ENCODE measurements at regions not wholly inside any gene's neighbourhood (a gene's known extent, or its start where the extent isn't known, plus 50 kb on each side); places are given as distances from the start of the nearest gene placed in this dataset.
"Not testable (repeated sequence)": the region's sequence is repeated elsewhere in the genome, so short reads cannot be mapped to it uniquely, and the experiment has no call there.

DNA sequence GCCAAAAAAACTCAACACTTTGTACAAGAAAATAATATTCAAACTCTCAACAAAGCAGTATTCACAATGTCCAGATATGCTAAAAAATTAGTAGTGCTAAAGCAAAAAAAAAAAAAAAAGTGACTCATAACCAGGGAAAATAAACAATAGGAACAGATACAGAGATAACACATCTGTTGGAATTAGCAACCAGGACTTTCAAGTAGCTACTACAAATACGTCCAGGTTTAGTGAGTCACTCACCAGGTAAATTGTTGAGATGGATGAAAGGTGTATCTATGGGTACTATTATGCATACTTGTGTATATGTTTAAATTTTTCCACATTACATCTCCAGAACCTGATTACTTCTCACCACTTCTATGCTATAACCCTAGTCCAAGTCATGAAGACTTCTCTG is 144.8 kb upstream of the SLC35F3 start:
- no peak overlapping the region for H3K27ac Mint-ChIP-seq

DNA sequence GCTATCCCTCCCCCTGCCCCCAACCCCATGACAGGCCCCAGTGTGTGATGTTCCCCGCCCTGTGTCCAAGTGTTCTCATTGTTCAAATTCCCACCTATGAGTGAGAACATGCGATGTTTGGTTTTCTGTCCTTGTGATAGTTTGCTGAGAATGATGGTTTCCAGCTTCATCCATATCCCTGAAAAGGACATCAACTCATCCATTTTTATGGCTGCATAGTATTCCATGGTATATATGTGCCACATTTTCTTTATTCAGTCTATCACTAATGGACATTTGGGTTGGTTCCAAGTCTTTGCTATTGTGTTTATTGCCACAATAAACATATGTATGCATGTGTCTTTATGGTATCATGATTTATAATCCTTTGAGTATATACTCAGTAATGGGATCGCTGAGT is 140.2 kb upstream of the SLC35F3 start:
- not testable (repeated sequence) for H3K36me3 Mint-ChIP-seq (ENCODE audit: insufficient read depth); H3K27me3 Mint-ChIP-seq; H3K4me3 Mint-ChIP-seq (ENCODE audit: low read depth); DNase-seq (ENCODE audit: low spot score, unreplicated experiment); H3K4me1 Mint-ChIP-seq (ENCODE audit: low read depth); H3K27ac Mint-ChIP-seq
- peaks cover 11% of the 10 kb centered on the region for H3K9me3 Mint-ChIP-seq (ENCODE audit: low read depth)

More for the DNA sequence above, 144.8 kb upstream of the SLC35F3 start:
- Mint-ChIP-seq H3K9me3 (ENCODE audit: low read depth) (peaks cover 2% of the 10 kb centered on the region), H3K36me3 (ENCODE audit: insufficient read depth) (no peaks in the 10 kb centered on the region), H3K27me3 (no peaks in the 10 kb centered on the region), H3K4me3 (ENCODE audit: low read depth) (no peak overlapping the region), H3K4me1 (ENCODE audit: low read depth) (no peaks in the 10 kb centered on the region)
- DNase-seq (ENCODE audit: low spot score, unreplicated experiment) = no peak
- TF ChIP-seq, protein P1, sequence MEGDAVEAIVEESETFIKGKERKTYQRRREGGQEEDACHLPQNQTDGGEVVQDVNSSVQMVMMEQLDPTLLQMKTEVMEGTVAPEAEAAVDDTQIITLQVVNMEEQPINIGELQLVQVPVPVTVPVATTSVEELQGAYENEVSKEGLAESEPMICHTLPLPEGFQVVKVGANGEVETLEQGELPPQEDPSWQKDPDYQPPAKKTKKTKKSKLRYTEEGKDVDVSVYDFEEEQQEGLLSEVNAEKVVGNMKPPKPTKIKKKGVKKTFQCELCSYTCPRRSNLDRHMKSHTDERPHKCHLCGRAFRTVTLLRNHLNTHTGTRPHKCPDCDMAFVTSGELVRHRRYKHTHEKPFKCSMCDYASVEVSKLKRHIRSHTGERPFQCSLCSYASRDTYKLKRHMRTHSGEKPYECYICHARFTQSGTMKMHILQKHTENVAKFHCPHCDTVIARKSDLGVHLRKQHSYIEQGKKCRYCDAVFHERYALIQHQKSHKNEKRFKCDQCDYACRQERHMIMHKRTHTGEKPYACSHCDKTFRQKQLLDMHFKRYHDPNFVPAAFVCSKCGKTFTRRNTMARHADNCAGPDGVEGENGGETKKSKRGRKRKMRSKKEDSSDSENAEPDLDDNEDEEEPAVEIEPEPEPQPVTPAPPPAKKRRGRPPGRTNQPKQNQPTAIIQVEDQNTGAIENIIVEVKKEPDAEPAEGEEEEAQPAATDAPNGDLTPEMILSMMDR (IDR thresholded peaks at IDR 0.05; ENCODE audit: unreplicated experiment) = no peak

DNA sequence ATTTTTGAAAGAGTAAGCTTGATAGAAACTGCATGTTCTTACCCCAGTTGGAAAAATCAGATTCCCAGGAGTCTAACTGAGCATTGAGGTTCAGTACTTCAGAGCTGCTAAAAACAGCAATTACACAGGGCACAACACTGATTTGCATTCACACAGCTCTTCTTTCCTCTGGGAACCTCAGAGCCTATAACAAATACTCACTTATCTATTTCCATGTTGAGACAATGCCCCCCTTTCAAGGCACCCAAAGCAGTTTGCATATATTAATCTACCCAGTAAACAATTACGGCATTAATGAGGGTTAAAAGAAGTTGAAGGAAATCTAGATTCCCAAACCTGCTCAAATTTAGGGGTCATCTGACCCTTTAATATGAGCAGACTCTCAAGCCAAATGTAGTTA is 126.9 kb upstream of the SLC35F3 start:
- H3K27me3 Mint-ChIP-seq = no peaks in the 10 kb centered on the region
- H3K9me3 Mint-ChIP-seq (ENCODE audit: low read depth) = peaks cover 31% of the 10 kb centered on the region
- TF ChIP-seq, protein P1 (IDR thresholded peaks at IDR 0.05; ENCODE audit: unreplicated experiment) = no peak
- DNase-seq (ENCODE audit: low spot score, unreplicated experiment) = no peak
- H3K4me1 Mint-ChIP-seq (ENCODE audit: low read depth) = no peaks in the 10 kb centered on the region
- no peak overlapping the region for H3K4me3 Mint-ChIP-seq (ENCODE audit: low read depth)
- H3K27ac Mint-ChIP-seq = no peak overlapping the region
- H3K36me3 Mint-ChIP-seq (ENCODE audit: insufficient read depth) = peaks cover 2% of the 10 kb centered on the region

DNA sequence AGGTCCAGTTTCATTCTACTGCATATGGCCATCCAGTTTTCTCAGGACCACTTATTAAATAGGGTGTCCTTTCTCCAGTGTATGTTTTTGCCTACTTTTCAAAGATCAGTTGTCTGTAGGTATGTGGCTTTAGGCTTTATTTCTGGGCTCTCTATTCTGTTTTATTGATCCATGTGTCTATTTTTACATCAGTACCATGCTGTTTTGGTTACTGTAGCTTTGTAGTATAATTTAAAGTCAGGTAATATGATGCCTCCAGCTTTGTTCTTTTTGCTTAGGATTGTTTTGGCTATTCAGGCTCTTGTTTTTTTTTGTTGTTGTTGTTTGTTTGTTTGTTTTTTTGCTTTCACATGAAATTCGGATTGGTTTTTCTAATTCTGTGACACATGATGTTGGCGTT is 124.4 kb upstream of the SLC35F3 start:
- H3K9me3 Mint-ChIP-seq (ENCODE audit: low read depth) = peaks cover 20% of the 10 kb centered on the region
- no peak overlapping the region for H3K27ac Mint-ChIP-seq
- TF ChIP-seq, protein P1 (IDR thresholded peaks at IDR 0.05; ENCODE audit: unreplicated experiment) = no peak
- H3K27me3 Mint-ChIP-seq = no peaks in the 10 kb centered on the region
- H3K4me1 Mint-ChIP-seq (ENCODE audit: low read depth) = no peaks in the 10 kb centered on the region
- peaks cover 2% of the 10 kb centered on the region for H3K36me3 Mint-ChIP-seq (ENCODE audit: insufficient read depth)
- H3K4me3 Mint-ChIP-seq (ENCODE audit: low read depth) = no peak overlapping the region
- no peak for DNase-seq (ENCODE audit: low spot score, unreplicated experiment)

DNA sequence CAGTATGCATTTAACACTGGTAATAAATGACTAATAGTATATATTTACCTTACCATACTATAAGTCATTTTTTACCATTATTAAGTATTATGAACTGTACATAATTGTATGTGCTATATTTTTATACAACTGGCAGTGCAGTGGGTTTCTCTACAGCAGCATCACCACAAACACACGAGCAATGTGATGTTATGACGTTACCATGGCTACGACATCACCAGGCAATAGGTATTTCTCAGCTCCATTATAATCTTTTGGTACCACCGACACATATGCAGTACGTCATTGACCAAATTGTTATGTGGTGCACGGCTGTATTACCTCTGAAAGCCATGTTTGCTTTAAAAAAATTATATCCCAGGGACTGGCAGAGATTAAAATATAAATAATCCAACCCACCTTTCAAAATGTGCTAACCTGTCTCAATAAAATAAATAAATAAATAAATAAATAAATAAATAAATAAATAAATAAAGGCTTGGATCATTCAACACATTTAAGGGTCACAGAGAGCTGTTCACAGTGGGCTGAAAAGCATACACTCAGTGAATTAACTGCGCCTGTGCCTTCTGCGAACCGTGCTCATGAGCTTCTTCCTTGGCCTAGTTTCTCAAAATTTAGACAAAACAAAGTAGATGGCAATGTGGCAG is 121.4 kb upstream of the SLC35F3 start:
- TF ChIP-seq, protein P1 (IDR thresholded peaks at IDR 0.05; ENCODE audit: unreplicated experiment) = no peak
- Mint-ChIP-seq H3K36me3 (ENCODE audit: insufficient read depth) (peaks cover 2% of the 10 kb centered on the region), H3K4me1 (ENCODE audit: low read depth) (no peaks in the 10 kb centered on the region), H3K27me3 (no peaks in the 10 kb centered on the region), H3K4me3 (ENCODE audit: low read depth) (no peak overlapping the region), H3K27ac (no peak overlapping the region), H3K9me3 (ENCODE audit: low read depth) (peaks cover 17% of the 10 kb centered on the region)
- no peak for DNase-seq (ENCODE audit: low spot score, unreplicated experiment)

DNA sequence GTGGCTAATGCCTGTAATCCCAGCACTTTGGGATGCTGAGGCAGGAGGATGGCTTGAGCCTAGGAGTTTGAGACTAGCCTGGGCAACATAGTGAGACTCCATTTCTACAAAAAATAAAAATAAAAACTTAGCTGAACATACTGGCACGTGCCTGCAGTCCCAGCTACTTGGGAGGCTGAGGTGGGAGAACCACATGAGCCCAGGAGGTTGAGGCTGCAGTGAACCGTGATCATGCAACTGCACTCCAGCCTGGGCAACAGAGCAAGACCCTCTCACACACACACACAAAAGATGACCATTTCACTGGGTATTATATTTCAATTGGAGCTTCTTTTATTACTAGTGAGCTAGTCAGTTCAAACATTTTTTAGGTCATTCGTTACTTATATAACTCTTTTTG is 116.9 kb upstream of the SLC35F3 start:
- no peak for DNase-seq (ENCODE audit: low spot score, unreplicated experiment)
- H3K27me3 Mint-ChIP-seq = peaks cover 2% of the 10 kb centered on the region
- no peaks in the 10 kb centered on the region for H3K9me3 Mint-ChIP-seq (ENCODE audit: low read depth)
- H3K4me1 Mint-ChIP-seq (ENCODE audit: low read depth) = no peaks in the 10 kb centered on the region
- no peak overlapping the region for H3K27ac Mint-ChIP-seq
- TF ChIP-seq, protein P1 (IDR thresholded peaks at IDR 0.05; ENCODE audit: unreplicated experiment) = no peak
- no peak overlapping the region for H3K4me3 Mint-ChIP-seq (ENCODE audit: low read depth)
- no peaks in the 10 kb centered on the region for H3K36me3 Mint-ChIP-seq (ENCODE audit: insufficient read depth)

All from progenitor cell of endocrine pancreas (in vitro differentiated cells).